ENCODE measurements at regions not wholly inside any gene's neighbourhood (a gene's known extent, or its start where the extent isn't known, plus 50 kb on each side); places are given as distances from the start of the nearest gene placed in this dataset.
"Not testable (repeated sequence)": the region's sequence is repeated elsewhere in the genome, so short reads cannot be mapped to it uniquely, and the experiment has no call there.

DNA sequence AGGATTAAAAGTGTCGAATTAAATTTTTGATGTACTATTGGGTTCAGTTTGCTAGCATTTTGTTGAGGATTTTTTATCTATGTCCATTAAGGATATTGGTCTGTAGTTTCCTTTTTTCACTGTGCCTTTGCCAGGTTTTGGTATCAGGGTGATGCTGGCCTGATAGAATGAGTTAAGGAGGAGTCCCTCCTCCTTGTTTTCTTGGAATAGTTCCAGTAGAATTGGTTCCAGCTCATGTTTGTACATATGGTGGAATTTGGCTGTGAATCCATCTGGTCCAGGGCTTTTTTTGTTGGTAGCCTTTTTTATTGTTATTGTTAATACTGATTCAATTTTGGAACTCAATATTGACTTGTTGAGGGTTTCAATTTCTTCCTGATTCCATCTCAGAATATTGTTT is 141.8 kb downstream of the SIM1 start:
- no peak for DNase-seq

DNA sequence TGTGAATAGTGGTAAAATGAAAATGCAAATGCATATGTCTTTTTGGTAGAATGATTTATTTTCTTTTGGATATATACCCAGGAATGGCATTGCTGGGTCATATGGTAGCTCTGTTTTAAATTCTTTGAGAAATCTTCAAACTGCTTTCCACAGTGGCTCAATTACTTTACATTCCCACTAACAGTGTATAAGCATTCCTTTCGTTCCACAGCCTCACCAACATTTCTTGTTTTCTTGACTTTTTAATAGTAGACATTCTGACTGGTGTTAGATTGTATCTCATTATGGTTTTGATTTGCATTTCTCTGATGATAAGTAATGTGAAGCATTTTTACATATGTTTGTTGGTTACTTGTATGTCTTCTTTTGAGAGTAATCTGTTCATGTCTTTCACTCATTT is 144.0 kb downstream of the SIM1 start:
- DNase-seq: no peak

DNA sequence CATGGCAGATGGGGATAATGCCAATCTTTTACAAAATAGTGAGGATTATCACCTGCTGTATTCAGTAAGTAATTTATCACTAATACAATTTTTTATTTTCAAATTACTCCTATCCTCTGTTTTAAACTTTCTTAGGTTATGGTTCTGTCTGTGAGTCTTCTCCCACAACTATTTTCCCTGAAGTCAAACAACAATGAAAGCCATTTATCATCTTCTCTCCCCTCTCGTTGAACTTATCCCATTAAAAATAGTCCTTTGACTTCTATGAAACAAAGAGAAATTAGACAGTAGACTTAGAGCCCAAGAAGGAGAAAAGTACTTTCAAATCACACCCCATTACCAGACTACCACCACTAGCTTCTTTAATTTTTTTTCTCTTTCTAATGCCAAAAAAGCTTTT is 147.7 kb downstream of the SIM1 start:
- DNase-seq: no peak

DNA sequence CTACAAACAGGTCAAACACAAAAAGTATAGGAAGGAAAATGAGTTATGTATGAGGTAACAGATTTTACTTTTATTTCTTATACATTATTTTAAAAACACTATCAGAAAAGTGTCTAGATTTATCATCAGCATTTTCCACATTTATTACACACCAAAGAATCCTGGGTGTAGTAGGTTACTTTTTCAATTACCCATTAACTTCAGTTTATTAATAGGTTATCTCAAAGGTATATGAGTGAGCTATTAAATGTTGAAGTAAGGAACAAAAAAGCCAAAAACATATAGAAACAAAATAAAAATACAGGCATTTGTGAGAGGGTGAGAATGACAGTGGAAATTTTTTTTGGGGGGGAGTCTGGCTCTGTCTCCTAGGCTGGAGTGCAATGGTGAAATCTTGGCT is 150.5 kb downstream of the SIM1 start:
- DNase-seq: no peak

DNA sequence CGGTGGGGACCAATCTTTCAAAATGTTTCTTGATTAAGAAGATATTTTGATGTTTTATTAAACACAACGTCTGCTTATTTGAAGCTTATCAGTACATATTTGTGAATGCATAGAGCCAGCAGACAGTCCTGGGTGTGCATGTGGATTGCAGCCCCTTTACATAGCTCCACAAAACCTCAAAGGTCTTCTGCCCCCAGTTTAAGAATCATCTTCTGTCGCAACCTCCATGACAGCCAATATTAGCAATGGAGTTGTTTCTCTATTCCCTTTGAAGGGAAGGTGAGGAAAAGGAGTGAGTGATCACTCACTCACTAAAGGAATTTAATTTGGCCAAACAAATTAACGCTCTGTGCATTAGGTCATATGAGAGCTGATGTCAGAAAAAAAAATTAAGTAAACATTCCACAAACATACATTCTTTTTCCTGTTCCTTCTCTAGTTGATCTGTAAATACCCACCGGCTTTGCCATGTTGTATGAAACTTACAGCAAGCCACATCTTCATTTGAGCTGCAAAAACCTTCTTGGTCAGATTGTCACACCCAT is 152.9 kb downstream of the SIM1 start:
- no peak for DNase-seq

DNA sequence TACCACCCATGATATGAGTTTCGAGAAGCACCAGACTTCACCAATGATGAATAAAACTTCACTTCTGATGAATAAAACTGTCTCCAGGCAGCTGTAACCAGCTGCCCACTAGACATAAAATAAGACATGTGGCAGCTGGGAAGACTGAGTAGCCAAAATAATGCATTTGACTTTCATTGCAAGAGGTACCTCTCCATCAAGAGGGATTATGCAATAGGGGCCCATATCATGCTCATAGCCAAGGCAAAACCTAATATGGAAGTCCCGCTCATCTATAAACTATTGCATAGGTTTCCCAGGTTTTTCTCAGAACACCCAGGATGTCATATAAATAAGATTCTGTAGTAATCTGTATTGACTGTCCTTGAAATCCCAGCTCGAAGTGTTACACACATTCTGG is 155.5 kb downstream of the SIM1 start:
- no peak for DNase-seq

DNA sequence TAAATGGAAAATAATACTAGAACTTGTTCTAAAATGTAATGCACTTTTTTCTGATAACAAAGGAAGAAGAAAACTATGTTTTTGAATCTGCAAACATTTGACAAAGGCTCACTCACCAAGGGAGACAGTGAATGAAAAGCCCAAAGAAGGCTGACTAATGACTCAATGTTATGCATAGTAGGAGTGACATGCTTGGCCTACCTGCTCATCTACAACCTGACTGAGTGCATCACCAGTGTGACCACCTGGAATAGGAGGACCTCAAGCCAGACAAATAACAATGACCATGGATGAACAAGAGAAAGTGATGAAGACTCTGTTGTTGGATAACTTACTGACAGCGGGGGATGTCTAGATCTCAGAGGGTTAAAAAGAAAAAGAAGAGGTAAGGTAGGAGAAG is 157.2 kb downstream of the SIM1 start:
- DNase-seq: no peak

DNA sequence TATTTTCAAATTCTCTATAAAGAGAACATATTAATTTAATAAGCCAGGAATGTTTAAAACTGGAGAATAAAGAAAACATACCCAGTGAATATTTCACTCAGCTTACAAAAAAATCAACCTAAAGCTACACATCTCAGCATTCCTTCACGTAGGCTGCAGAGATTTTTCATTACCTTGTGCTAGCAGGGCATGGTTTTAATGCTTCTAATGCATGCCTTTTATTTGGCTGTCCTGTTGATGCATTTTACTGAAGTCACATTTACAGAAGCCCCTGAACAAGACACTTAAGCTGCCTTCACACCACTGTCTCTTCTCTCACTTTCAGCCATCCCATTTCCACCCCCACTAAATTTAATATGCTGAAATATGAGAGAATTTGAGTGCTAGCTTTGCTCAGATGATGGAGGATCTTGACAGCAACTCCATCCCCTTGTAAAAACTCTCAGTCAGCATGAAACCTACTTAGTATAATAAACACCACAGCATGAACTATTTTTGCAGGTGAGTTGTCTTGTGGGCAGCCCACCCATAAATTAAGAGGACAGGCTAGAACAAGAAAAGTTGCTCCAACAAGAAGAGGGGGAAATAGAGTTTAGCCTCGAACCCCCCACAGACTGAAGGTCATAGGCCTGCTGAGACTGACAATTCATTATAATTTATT is 159.4 kb downstream of the SIM1 start:
- no peak for DNase-seq

DNA sequence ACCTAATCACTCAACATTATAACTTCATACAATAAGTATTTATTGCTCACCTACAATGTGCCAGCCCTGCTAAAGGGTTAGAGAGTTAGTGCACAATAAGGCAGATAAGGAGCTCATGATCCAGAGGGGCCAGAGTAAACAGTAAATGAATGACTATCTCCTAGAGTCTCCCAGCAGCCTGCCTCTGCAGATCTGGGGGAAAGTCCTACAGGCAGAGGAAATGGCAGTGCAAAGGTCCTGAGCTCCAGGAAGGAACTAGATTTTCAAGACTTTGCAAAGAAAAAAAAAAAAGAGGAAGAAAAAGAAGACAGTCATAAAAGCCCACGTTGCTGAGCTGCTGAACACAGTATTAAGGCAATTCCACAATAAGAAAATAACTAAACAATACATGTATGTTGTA is 160.1 kb downstream of the SIM1 start:
- DNase-seq: no peak

DNA sequence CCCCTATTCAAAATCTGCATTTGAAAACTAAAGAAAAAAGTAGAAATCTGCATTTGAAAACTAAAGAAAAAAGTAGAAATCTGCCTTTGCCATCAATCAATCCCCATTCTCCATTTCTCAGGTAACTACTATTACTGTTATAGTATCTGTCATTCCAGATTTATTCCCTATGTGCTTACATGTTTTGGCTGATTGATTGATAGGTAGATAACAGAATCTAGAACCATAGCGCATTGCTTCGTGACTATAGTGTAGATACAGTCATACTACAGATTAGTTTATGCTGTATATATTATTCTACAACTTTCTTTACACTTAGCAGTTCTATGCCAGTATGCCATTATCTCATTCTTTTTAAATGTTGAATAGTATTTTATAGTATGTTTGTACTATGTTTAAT is 163.0 kb downstream of the SIM1 start:
- no peak for DNase-seq

DNA sequence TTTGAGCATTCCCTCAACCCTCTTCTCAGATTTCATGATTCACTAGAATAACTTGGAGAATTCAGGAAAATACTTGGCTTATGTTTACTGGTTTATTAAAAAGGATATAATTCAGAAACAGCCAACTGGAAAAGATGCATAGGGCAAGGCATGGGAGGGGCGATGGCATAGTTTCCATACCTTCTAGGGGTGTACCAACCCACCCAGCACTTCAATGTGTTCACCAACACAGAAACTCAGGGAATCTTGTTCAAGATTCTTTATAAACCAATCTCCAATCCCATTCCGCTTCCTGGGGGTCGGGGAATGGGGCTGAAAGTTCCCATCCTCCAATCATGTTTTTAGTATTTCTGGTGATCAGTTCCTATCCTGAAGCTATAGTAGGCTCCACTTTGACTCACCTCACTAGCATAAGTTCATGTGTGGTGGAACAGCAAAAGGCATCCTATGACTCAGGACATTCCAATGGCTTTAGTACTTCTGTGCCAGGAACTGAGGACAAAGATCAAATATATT is 164.4 kb downstream of the SIM1 start:
- no peak for DNase-seq

DNA sequence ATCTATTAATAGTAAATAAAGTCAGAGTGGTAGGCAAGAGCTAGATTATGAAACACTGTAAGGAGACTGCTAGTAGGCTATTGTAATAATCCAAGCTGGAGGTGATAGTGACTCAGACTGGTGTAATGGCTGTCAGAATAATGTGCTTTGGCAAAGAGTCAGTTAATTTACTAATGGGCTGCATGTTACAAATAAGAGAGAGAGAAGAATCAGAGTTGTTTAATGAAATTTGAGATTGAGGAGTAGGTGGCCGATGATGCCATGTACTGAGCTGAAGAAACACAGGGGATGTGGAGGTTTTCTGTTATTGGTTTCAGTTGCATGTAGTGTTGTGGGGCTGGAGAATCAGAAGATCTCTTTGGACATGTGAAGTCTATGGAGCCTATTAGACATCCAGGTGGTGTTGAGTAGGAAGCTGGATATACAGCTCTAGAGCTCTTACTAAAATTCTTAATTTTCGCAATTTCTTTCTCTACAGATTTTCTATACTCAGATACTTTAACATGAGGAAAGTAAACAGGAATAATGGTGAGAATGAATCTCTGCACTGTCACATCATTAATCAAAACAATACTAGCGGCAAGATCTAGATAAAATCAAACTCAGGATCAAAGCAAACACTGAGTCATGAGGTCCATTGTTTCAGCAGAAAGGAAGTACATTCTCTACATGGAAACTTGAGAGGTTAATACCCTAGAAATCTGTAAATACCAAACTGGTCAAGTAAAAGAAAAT is 167.7 kb downstream of the SIM1 start:
- DNase-seq: no peak

DNA sequence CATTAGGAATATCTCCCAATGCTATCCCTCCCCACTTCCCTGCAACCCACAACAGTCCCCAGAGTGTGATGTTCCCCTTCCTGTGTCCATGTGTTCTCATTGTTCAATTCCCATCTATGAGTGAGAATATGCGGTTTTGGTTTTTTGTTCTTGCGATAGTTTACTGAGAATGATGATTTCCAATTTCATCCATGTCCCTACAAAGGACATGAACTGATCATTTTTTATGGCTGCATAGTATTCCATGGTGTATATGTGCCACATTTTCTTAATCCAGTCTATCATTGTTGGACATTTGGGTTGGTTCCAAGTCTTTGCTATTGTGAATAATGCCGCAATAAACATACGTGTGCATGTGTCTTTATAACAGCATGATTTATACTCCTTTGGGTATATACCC is 169.5 kb downstream of the SIM1 start:
- DNase-seq: not testable (repeated sequence)

DNA sequence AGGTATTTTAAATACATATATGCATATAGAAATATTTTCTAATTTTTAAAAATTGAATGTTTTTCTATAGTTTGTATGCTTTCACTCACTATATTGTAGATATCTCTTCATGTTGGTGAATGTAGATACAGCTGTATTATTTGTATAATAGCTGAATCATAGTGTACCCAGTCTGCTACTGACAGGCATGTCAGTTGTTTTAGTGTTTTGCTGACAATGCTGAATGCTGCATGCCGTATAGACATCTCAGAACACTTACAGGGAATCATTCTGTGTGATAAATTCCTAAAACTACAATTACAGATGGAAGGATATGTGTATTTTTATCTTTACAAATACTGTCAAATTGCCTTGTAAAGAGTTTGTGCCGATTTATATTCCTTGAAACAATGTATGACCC is 175.4 kb downstream of the SIM1 start:
- DNase-seq: no peak

DNA sequence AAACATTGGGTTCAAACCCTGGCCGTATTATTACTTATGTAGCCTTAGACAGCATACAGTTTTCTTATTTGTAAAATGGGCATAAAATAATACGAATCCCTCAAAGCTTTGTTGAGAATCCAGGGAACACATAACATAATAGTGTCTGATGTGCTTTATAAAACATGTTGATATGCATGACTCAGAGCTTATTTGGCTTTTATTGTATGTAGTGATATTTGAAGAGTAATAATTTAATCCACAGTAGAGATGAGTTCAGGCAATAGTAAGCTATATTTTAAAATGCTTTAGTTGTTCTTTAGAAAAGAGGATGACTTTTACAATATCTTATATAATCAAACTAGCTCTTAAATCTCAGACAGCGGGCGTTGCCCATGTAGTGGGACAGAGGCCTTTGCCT is 176.4 kb downstream of the SIM1 start:
- no peak for DNase-seq

DNA sequence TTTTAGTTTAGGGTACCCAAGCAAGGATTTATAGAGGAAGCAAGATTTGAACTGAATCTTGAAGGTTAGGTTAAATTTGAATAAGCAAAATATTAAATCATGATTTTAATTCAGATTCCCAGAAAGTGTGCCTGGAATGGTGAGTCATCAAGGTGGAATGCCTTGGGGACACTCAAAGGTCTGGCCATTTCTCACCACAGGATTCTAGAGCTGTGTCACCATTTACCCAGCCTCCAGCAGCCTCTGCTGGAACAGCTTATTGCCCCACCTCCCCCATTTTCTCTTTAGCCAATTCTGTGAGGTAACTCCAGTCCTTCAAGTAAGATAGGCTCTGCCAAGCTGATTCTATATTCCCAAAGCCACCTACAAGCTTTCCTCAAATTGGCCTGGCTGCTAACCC is 181.4 kb downstream of the SIM1 start:
- no peak for DNase-seq

DNA sequence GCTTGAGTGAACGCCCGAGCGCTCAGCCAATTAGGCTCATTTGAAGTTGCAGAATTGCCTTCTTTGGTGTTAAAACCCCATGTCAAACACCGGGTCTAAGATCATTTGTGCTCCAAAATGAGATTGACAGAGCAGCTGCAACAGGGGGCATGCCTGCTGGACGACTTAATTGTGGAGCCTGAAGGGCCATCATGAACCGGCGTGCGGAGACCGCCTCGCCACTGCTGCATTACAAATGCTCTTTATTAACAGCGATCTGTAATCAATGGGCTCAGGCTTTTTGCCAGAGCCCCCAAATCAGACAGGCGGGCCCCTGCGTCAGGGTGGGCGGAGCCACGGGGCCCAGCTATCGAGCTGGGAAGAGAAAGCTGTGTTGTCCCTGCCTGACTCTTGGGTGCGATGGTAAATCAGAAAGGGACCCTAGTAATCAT is 183.2 kb downstream of the SIM1 start:
- peak; percentile 87 for DNase-seq

DNA sequence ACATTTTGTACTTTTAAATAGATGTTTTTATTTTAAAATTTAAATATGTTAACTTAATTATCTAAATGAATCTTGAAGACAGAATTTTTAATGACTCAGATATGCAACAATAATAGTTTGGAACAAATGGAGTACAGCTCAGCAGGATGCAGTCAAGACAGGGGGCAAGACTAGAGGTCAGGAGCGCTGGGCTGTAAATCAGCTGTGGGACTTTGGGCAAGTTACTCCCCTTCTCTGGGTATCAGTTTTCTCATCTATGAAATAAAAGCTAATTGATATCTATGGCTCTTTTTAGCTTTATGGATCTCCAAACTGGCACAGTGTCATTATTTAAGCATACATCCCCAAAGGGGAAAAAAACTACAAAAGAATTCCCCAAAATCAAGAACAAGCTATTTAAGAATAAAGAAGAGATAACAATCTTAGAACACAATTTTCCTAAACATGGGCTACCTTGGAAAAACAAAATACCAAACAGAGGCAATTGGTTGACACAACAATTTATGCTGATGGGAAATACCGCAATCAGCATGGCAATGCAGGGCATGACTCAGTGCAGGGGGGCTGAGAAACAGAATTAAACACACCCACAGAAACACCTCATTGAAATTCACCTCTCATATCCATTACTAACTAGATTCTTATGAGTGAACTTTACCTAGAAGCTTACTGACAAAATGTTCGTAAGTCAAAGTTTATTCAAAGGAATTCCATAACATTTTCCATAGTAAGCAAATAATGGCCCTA is 188.2 kb downstream of the SIM1 start:
- DNase-seq: no peak

DNA sequence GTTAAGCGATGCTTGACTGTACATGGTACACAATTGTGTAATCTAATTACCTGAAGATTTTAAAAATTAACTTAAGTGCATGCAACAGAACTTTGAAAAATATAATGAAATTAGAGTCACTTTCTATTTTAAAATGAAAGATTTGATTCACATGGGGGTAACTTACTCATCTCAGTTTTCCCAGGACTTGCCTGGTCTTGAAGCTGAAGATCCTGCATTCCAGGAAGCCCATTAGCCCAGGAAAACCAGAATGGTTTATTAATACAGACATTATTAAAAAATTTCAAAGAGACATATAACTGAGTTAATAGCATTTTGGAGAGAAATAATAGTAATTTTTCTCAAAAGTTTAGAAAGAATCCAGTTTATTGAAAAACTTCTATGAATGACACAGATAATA is 190.6 kb downstream of the SIM1 start:
- no peak for DNase-seq

DNA sequence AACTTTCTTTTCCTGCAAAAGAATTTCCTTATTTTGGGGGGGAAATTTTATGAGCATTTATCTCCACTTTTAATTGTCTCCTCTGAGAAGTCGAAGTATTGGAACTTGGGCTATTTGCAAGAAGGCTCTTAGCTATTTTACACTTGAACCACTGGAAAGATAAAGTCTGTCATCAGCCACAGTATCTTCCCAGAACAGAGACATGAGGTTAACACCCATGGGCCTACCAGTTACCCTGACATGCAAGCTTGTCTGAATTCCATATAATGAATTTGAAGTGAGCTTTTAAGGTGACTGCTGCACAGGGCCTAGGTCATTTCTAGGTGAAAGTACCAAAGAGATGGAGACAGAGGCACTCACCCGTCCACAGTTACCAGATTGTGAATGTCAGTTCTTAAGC is 193.1 kb downstream of the SIM1 start:
- DNase-seq: no peak

DNA sequence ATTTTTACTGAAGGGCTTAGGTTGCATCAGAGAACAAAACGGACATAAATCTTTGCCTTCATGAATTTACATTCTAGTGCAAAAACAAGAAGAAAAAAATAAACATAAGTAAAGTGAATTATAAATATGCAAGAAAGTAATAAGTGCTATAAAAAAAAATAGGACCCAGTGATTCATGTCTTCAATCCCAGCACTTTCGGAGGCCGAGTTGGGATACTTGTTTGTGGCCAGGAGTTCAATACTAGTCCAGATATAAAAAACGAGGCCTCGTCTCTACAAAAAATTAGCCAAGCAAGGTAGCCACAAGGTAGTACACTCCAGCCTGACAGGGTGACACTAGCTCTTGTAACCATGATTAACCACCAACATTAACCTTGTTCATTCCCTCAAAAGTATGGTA is 193.5 kb downstream of the SIM1 start:
- DNase-seq: no peak

DNA sequence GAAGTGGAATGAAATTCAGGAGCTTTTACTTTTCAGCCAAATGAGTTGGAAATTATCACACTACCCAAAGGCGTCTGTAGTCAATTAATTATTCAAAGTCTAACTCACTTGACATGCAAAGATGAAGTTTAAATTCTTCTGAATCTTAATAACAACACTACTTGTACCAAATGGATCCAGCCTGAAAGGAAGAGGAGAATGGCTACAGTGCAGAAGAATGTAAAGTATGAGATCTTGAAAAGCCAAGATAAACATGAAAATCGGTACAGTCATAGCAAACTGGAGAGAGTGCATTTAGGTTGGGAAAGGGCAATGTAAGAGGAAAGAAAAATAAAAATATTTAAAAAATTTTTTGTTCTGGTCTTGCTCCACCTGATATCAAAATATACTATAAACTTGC is 195.5 kb downstream of the SIM1 start:
- DNase-seq: no peak

DNA sequence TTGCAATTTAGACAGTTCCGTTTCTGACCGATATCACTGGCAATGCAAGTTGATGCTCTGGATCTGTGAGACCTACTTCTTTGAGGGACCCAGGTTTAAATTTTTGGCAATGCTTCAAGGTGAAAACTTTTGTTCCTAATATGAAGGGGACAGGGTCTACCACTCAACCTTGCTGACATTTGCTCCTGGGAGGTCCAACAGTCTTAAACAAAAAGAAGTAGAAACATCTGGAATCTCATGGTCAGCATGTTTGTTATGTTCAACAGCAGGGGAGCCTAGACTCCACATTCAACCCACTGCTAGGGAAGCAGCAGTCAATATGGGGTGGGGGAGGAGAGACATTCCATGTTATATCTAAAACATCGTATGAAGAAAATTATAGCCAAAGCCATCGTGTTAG is 196.4 kb downstream of the SIM1 start:
- no peak for DNase-seq

DNA sequence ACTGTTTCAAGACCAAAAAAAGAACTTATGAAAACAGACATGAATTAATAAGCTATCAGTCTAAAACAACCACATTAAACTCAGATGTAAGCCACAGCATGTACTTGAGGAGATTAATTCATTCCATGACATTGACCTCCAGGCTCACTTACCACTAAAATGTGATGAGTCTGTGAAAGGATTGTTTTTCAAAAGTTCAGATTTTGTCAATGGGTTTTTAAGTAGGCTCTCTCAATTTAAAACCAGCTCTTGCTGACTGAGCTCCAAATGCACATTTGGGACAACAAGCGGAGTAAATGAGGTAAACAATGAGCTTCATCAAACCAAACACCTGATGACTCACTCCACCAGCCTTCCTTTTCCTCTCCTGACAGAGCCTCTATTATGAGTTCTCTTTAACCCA is 197.0 kb downstream of the SIM1 start:
- DNase-seq: no peak

All from NCI-H524 treated with DMSO at 0.1 percent for 48 hours (cell line).